H1 (cell line): ENCODE measurements at regions not wholly inside any gene's neighbourhood (a gene's known extent, or its start where the extent isn't known, plus 50 kb on each side); places are given as distances from the start of the nearest gene placed in this dataset.

Source experiments
- CTCF ChIA-PET: fragments of 300-600 bp; sonication (Branson Sonifier 250); formaldehyde crosslinking; loops from one replicate; lab custom pipeline; 2021; ENCODE audit not compliant: partially characterized antibody; lab: Charles Lee
- POLR2A ChIA-PET: fragments of 300-600 bp; sonication (Branson Sonifier 250); formaldehyde crosslinking; loops from one replicate; lab custom pipeline; 2021; ENCODE audit warnings: inconsistent platforms; ENCODE audit not compliant: partially characterized antibody; lab: Charles Lee
- DNase-seq, 2 experiments: peaks; one replicate each; pipeline versions ENCODE4 v3.0.0 to v3.0.0-alpha.2; 2010 to 2022; ENCODE audit warnings: low spot score in 2 of 2, low read depth in 1 of 2, mixed read lengths in 1 of 2
- FAIRE-seq: peaks from 2 replicates; lab custom pipeline; 2011; peaks lifted over from hg19 to GRCh38; lab: Jason Lieb, UNC
- H2AFZ ChIP-seq: 2 replicates; pipeline ENCODE4 v1.8.1; 2012; ENCODE audit warnings: low read length, inconsistent platforms
- H2AK5ac ChIP-seq: 2 replicates; pipeline ENCODE4 v1.6.1; 2013; ENCODE audit warnings: low read depth, low read length
- H2BK120ac ChIP-seq: replicated peaks from 2 replicates; pipeline ENCODE3; 2013; ENCODE audit warnings: low read depth, low read length, inconsistent platforms
- H2BK12ac ChIP-seq: 2 replicates; pipeline ENCODE4 v1.6.1; 2013; ENCODE audit warnings: low read depth, low read length
- H2BK15ac ChIP-seq: 2 replicates; pipeline ENCODE4 v1.6.1; 2013; ENCODE audit warnings: low read length
- H2BK20ac ChIP-seq: 2 replicates; pipeline ENCODE4 v1.6.1; 2013; ENCODE audit warnings: low read length
- H2BK5ac ChIP-seq: 2 replicates; pipeline ENCODE4 v1.6.1; 2013; ENCODE audit warnings: low read depth, low read length
- H3K14ac ChIP-seq: 2 replicates; pipeline ENCODE4 v1.6.1; 2013; ENCODE audit warnings: inconsistent platforms; ENCODE audit not compliant: insufficient read length
- H3K18ac ChIP-seq: 2 replicates; pipeline ENCODE4 v1.6.1; 2013; ENCODE audit warnings: low read length; ENCODE audit errors: extremely low read depth
- H3K23ac ChIP-seq: 2 replicates; pipeline ENCODE4 v1.6.1; 2013; ENCODE audit warnings: inconsistent platforms; ENCODE audit not compliant: insufficient read length
- H3K23me2 ChIP-seq: 2 replicates; pipeline ENCODE4 v1.6.1; 2013; ENCODE audit warnings: low read depth, low read length
- H3K27ac ChIP-seq: 2 replicates; pipeline ENCODE4 v1.6.1; 2011; ENCODE audit warnings: low read depth, low read length, inconsistent platforms
- H3K27me3 ChIP-seq, 4 experiments: replicated peaks in 1 of 4; 1 replicate in 1 of 4; 2 replicates in 3 of 4; pipeline versions ENCODE4 v1.6.1 to v1.8.1; 2011 to 2013; ENCODE audit warnings: low read length in 3 of 4, mild to moderate bottlenecking in 3 of 4, inconsistent platforms in 2 of 4, mixed read lengths in 2 of 4, moderate library complexity in 1 of 4; ENCODE audit not compliant: control insufficient read depth in 3 of 4, insufficient read depth in 3 of 4; ENCODE audit errors: extremely low read depth in 1 of 4
- H3K36me3 ChIP-seq, 4 experiments: 2 replicates each; pipeline versions ENCODE4 v1.6.1 to v1.8.1; 2011 to 2013; ENCODE audit warnings: mild to moderate bottlenecking in 4 of 4, low read length in 3 of 4, moderate library complexity in 2 of 4, control low read depth in 1 of 4, inconsistent platforms in 1 of 4; ENCODE audit not compliant: insufficient read depth in 4 of 4, control insufficient read depth in 2 of 4
- H3K4ac ChIP-seq: replicated peaks from 2 replicates; pipeline ENCODE3; 2013; ENCODE audit warnings: low read length, low read depth, mixed read lengths, inconsistent platforms; ENCODE audit not compliant: insufficient read length
- H3K4me1 ChIP-seq, 4 experiments: replicated peaks in 1 of 4; 1 replicate in 1 of 4; 2 replicates in 3 of 4; pipeline versions ENCODE4 v1.6.1 to v1.8.1; 2011 to 2013; ENCODE audit warnings: low read length in 3 of 4, inconsistent platforms in 2 of 4, mixed read lengths in 1 of 4; ENCODE audit not compliant: insufficient read depth in 4 of 4, control insufficient read depth in 3 of 4
- H3K4me2 ChIP-seq, 2 experiments: 2 replicates each; pipeline versions ENCODE4 v1.6.1 to v1.8.1; 2011 to 2013; ENCODE audit warnings: low read depth in 2 of 2, low read length in 2 of 2, control low read depth in 1 of 2, inconsistent platforms in 1 of 2, mild to moderate bottlenecking in 1 of 2; ENCODE audit not compliant: insufficient read depth in 1 of 2
- H3K4me3 ChIP-seq, 4 experiments: fragments of 200-600, 300-600 bp in 1 of 4; sonication (generic), shearing (Covaris generic), sonication (Bioruptor Twin) in 1 of 4; 2 replicates each; pipeline versions ENCODE4 v1.5.1 to v1.8.1; 2011 to 2016; ENCODE audit warnings: low read length in 4 of 4, low read depth in 3 of 4, control low read depth in 2 of 4, inconsistent platforms in 2 of 4, mild to moderate bottlenecking in 2 of 4, mixed read lengths in 1 of 4, moderate library complexity in 1 of 4; ENCODE audit not compliant: insufficient read depth in 2 of 4; ENCODE audit errors: extremely low read depth in 1 of 4
- H3K56ac ChIP-seq: replicated peaks from 2 replicates; pipeline ENCODE3; 2013; ENCODE audit warnings: low read depth, mild to moderate bottlenecking, mixed read lengths, low read length, inconsistent platforms; ENCODE audit not compliant: insufficient read length
- H3K79me1 ChIP-seq: 2 replicates; pipeline ENCODE4 v1.6.1; 2013; ENCODE audit warnings: low read depth, low read length, control low read depth
- H3K79me2 ChIP-seq, 2 experiments: 2 replicates each; pipeline versions ENCODE4 v1.6.1 to v1.8.1; 2012 to 2013; ENCODE audit warnings: low read length in 2 of 2, mild to moderate bottlenecking in 2 of 2, inconsistent platforms in 1 of 2; ENCODE audit not compliant: insufficient read depth in 2 of 2, control insufficient read depth in 1 of 2
- H3K9ac ChIP-seq, 4 experiments: replicated peaks in 1 of 4; 1 replicate in 1 of 4; 2 replicates in 3 of 4; pipeline versions ENCODE4 v1.6.1 to v1.8.1; 2011 to 2013; ENCODE audit warnings: low read depth in 3 of 4, low read length in 3 of 4, control low read depth in 2 of 4, mild to moderate bottlenecking in 2 of 4, moderate library complexity in 2 of 4, inconsistent platforms in 1 of 4; ENCODE audit errors: extremely low read depth in 1 of 4
- H3K9me3 ChIP-seq, 2 experiments: 2 replicates each; pipeline versions ENCODE4 v1.6.1 to v1.8.1; 2012 to 2013; ENCODE audit warnings: mild to moderate bottlenecking in 2 of 2, moderate library complexity in 2 of 2, control low read depth in 1 of 2, inconsistent platforms in 1 of 2, low read depth in 1 of 2, low read length in 1 of 2, mixed read lengths in 1 of 2; ENCODE audit not compliant: insufficient read depth in 2 of 2
- H4K20me1 ChIP-seq, 2 experiments: replicated peaks in 1 of 2; 2 replicates each; pipeline versions ENCODE3 to v1.8.1; 2011 to 2013; ENCODE audit warnings: inconsistent platforms in 2 of 2, low read length in 2 of 2, mild to moderate bottlenecking in 1 of 2; ENCODE audit not compliant: insufficient read depth in 2 of 2, control insufficient read depth in 1 of 2
- H4K5ac ChIP-seq: 2 replicates; pipeline ENCODE4 v1.6.1; 2013; ENCODE audit warnings: low read length, low read depth, mixed read lengths, inconsistent platforms; ENCODE audit not compliant: insufficient read length
- H4K8ac ChIP-seq: 2 replicates; pipeline ENCODE4 v1.8.0; 2013; ENCODE audit warnings: mild to moderate bottlenecking, moderate library complexity, low read length, inconsistent platforms; ENCODE audit not compliant: insufficient read depth; ENCODE audit errors: extremely low read depth
- H4K91ac ChIP-seq: replicated peaks from 2 replicates; pipeline ENCODE3; 2013; ENCODE audit warnings: low read length, mixed read lengths, inconsistent platforms; ENCODE audit not compliant: insufficient read length
- BACH1 ChIP-seq: IDR thresholded peaks from 2 replicates; pipeline ENCODE4 v1.6.1; 2012; ENCODE audit warnings: low read length, improper control_type of control experiment
- CBX5 ChIP-seq: fragments of 300-800, 300-1000 bp; sonication (generic); IDR thresholded peaks from 2 replicates; pipeline ENCODE4 v1.7.1; 2016; ENCODE audit warnings: antibody characterized with exemption, low read length, low read depth
- CBX8 ChIP-seq: fragments of 300-800, 300-1000 bp; sonication (generic); IDR thresholded peaks from 2 replicates; pipeline ENCODE4 v1.7.1; 2016; ENCODE audit warnings: low read depth, low read length, borderline replicate concordance
- HDAC6 ChIP-seq: IDR thresholded peaks from one replicate; pipeline ENCODE4 v1.7.1; 2012; ENCODE audit warnings: low read depth, mild to moderate bottlenecking, inconsistent platforms, low read length, moderate library complexity
- KDM5A ChIP-seq: fragments of 200-600 bp; IDR thresholded peaks from 2 replicates; pipeline ENCODE4 v1.7.1; 2012; ENCODE audit warnings: mild to moderate bottlenecking, low read length, inconsistent platforms, mixed read lengths
- POLR2AphosphoS5 ChIP-seq: IDR thresholded peaks from 2 replicates; pipeline ENCODE4 v1.6.1; 2011; ENCODE audit warnings: low read depth, low read length
- RBBP5 ChIP-seq: IDR thresholded peaks from 2 replicates; pipeline ENCODE4 v1.7.1; 2012; ENCODE audit warnings: low read depth, mild to moderate bottlenecking, inconsistent platforms, low read length, moderate library complexity, borderline replicate concordance
- TAF7 ChIP-seq: optimal IDR thresholded peaks from 2 replicates; pipeline ENCODE3; 2011; ENCODE audit warnings: low read depth, mild to moderate bottlenecking, inconsistent platforms, low read length, moderate library complexity, borderline replicate concordance
- USF2 ChIP-seq: IDR thresholded peaks from 2 replicates; pipeline ENCODE4 v1.6.1; 2011; ENCODE audit warnings: low read length, improper control_type of control experiment
- WGBS, 2 experiments: shearing (Covaris generic) in 1 of 2; methylation state at CpG; one replicate each; pipeline versions ENCODE4 v1.1.6 to v1.1.7; 2013 to 2015; ENCODE audit warnings: low lambda C conversion rate in 2 of 2, mixed read lengths in 2 of 2, inconsistent platforms in 1 of 2, low coverage in 1 of 2, missing lambda C conversion rate in 1 of 2; ENCODE audit not compliant: insufficient replicate concordance in 2 of 2, insufficient coverage in 1 of 2, insufficient read length in 1 of 2; ENCODE audit errors: extremely low coverage in 1 of 2, missing lambda C conversion rate in 1 of 2; 5-methylcytosine and 5-hydroxymethylcytosine counted together
- TF ChIP-seq, protein P1 (sequence below), 3 experiments: IDR thresholded peaks; 1 replicate in 2 of 3; 2 replicates in 1 of 3; pipeline versions ENCODE4 v1.5.1 to v1.6.1; 2011; ENCODE audit warnings: low read length in 3 of 3, mild to moderate bottlenecking in 3 of 3, inconsistent platforms in 2 of 3, low read depth in 1 of 3, moderate library complexity in 1 of 3; ENCODE audit not compliant: insufficient read depth in 1 of 3; ENCODE audit errors: control extremely low read depth in 1 of 3

DNA sequence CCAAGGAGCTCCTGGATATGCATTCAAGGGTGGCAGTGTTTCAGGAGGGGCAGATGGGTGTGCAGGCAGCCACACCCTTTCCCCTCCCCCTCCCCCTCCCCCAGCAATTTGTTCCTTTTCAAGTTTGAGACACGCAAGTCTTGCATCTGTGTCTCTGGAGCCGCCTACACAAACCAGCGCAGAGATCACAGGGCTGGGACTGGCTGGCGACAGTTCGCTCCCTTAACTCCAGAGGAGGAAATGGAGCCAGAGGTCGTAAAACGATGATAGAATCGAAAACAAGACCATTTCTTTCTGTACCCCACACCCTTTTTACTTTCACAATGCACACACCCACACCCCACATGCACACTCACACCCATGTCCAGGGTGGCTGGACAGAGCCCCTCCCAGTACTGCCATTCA lies 163.1 kb downstream of the LY86 start:
- H3K4me2 ChIP-seq: no peak overlapping the region
- 92% methylated on average over 7 of the region's 8 CpGs; no CpG with 5 or more reads in 1 of the 2 experiments for WGBS, 2 experiments
- H2BK15ac ChIP-seq: no peak overlapping the region
- H3K18ac ChIP-seq: no peak overlapping the region
- H4K5ac ChIP-seq: no peak overlapping the region
- H3K23me2 ChIP-seq: 0 out of 2 replicates have a peak, but pooled peaks cover 4% of the 10 kb centered on the region
- H3K4ac ChIP-seq: no peak overlapping the region
- no peak overlapping the region for H3K14ac ChIP-seq
- H2BK12ac ChIP-seq: peak overlapping the region; percentile 81; the same call in 1 of the 2 replicates
- no peak overlapping the region for H3K56ac ChIP-seq
- H2AK5ac ChIP-seq: no peak overlapping the region
- H2BK5ac ChIP-seq: no peak overlapping the region
- H3K9ac ChIP-seq: no peak overlapping the region
- H3K36me3 ChIP-seq: no peaks in the 10 kb centered on the region
- H3K27ac ChIP-seq: no peak overlapping the region
- no peak overlapping the region for H3K4me3 ChIP-seq
- H3K23ac ChIP-seq: no peak overlapping the region
- H2BK20ac ChIP-seq: no peak overlapping the region
- H4K20me1 ChIP-seq: peaks cover 0 to 1% of the 10 kb centered on the region in 2 experiments
- POLR2A ChIA-PET: interaction anchor here (1.4 to 2.2 kb wide), 2 partner anchors 10 to 11 kb away, joined by 3 to 8 read pairs; no protein-coding TSS in a partner anchor
- FAIRE-seq (no peak), DNase-seq (no peak)
- H3K9me3 ChIP-seq: no peaks in the 10 kb centered on the region
- no peaks in the 10 kb centered on the region for H3K79me1 ChIP-seq
- H2AFZ ChIP-seq: no peak overlapping the region
- no peaks in the 10 kb centered on the region for H3K79me2 ChIP-seq
- H3K27me3 ChIP-seq: peaks cover 0 to 2% (median 0%) of the 10 kb centered on the region in 4 experiments; a peak in 1 of 7 replicates
- H4K8ac ChIP-seq: no peak overlapping the region
- peaks cover 4 to 7% (median 5%) of the 10 kb centered on the region in 4 experiments; a peak in 6 of 7 replicates for H3K4me1 ChIP-seq
- CTCF ChIA-PET: interaction anchor here (0.8 to 3.1 kb wide), 4 partner anchors 11 to 68 kb away, joined by 3 to 12 read pairs (median 5); no protein-coding TSS in a partner anchor
- H2BK120ac ChIP-seq: no peak overlapping the region
- H4K91ac ChIP-seq: no peak overlapping the region
- TF ChIP-seq, protein P1, sequence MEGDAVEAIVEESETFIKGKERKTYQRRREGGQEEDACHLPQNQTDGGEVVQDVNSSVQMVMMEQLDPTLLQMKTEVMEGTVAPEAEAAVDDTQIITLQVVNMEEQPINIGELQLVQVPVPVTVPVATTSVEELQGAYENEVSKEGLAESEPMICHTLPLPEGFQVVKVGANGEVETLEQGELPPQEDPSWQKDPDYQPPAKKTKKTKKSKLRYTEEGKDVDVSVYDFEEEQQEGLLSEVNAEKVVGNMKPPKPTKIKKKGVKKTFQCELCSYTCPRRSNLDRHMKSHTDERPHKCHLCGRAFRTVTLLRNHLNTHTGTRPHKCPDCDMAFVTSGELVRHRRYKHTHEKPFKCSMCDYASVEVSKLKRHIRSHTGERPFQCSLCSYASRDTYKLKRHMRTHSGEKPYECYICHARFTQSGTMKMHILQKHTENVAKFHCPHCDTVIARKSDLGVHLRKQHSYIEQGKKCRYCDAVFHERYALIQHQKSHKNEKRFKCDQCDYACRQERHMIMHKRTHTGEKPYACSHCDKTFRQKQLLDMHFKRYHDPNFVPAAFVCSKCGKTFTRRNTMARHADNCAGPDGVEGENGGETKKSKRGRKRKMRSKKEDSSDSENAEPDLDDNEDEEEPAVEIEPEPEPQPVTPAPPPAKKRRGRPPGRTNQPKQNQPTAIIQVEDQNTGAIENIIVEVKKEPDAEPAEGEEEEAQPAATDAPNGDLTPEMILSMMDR (IDR thresholded peaks at IDR 0.05; ENCODE audit: control extremely low read depth in 1 of 3, insufficient read depth in 1 of 3, low read depth in 1 of 3, low read length in 3 of 3): no peak
- TF ChIP-seq TAF7 (no peak), HDAC6 (no peak), RBBP5 (no peak), BACH1 (no peak), CBX5 (no peak), CBX8 (no peak), KDM5A (no peak), POLR2AphosphoS5 (no peak), USF2 (no peak)
